ENCODE measurements at regions not wholly inside any gene's neighbourhood (a gene's known extent, or its start where the extent isn't known, plus 50 kb on each side); places are given as distances from the start of the nearest gene placed in this dataset.
"Not testable (repeated sequence)": the region's sequence is repeated elsewhere in the genome, so short reads cannot be mapped to it uniquely, and the experiment has no call there.

- H3K4me3 ChIP-seq (ENCODE audit: low read length) = no peak overlapping the region
- intact Hi-C loops (cut with DNase I) = loop anchor here in 1 of 4 donors (10.0 kb wide), 1 partner anchor 642 kb away; no protein-coding TSS in a partner anchor
- ATAC-seq (no peak), DNase-seq (no peak)
- no peaks in the 10 kb centered on the region for H3K4me1 ChIP-seq (ENCODE audit: control insufficient read depth, insufficient read depth, low read length)
- 81% methylated on average over 1 of the region's 1 CpG for WGBS
- no peaks in the 10 kb centered on the region for H3K9me3 ChIP-seq (ENCODE audit: control insufficient read depth, low read length)
- no peaks in the 10 kb centered on the region for H3K27me3 ChIP-seq (ENCODE audit: control insufficient read depth, insufficient read depth)
- H3K27ac ChIP-seq (ENCODE audit: low read length) = no peak overlapping the region
Measured at GRCh38 chr18:39462436-39462835, 1896.8 kb upstream of the CELF4 start.

- Histone ChIP-seq H3K4me1 (ENCODE audit: control insufficient read depth, insufficient read depth, low read length) (no peaks in the 10 kb centered on the region), H3K4me3 (ENCODE audit: low read length) (no peak overlapping the region), H3K27me3 (ENCODE audit: control insufficient read depth, insufficient read depth) (no peaks in the 10 kb centered on the region), H3K27ac (ENCODE audit: low read length) (no peak overlapping the region), H3K9me3 (ENCODE audit: control insufficient read depth, low read length) (no peaks in the 10 kb centered on the region)
- ATAC-seq = no peak
- intact Hi-C loops (cut with DNase I) = loop anchor here in 1 of 4 donors (10.0 kb wide), 1 partner anchor 645 kb away; no protein-coding TSS in a partner anchor
- DNase-seq = no peak
Measured at GRCh38 chr18:39460136-39460535, 1894.5 kb upstream of the CELF4 start.

- peak in 1 of 2 donors; percentile 40 for ATAC-seq
- intact Hi-C loops (cut with DNase I) = no loop called here
- peak in 2 of 3 donors; percentile 14 to 20 for DNase-seq
Measured at GRCh38 chr18:39455285-39455684, 1889.7 kb upstream of the CELF4 start.

GRCh38 chr18:39454866-39455265, 1889.3 kb upstream of the CELF4 start:
- Histone ChIP-seq H3K4me1 (ENCODE audit: control insufficient read depth, insufficient read depth, low read length) (no peaks in the 10 kb centered on the region), H3K9me3 (ENCODE audit: control insufficient read depth, low read length) (no peaks in the 10 kb centered on the region), H3K27ac (ENCODE audit: low read length) (no peak overlapping the region), H3K4me3 (ENCODE audit: low read length) (no peak overlapping the region), H3K27me3 (ENCODE audit: control insufficient read depth, insufficient read depth) (no peaks in the 10 kb centered on the region)
- ATAC-seq (no peak), DNase-seq (no peak)
- intact Hi-C loops (cut with DNase I) = no loop called here
- WGBS = 71% methylated on average over 1 of the region's 1 CpG

More at GRCh38 chr18:39455285-39455684, 1889.7 kb upstream of the CELF4 start:
- Histone ChIP-seq H3K27me3 (ENCODE audit: control insufficient read depth, insufficient read depth) (no peaks in the 10 kb centered on the region), H3K9me3 (ENCODE audit: control insufficient read depth, low read length) (no peaks in the 10 kb centered on the region), H3K27ac (ENCODE audit: low read length) (no peak overlapping the region), H3K4me3 (ENCODE audit: low read length) (no peak overlapping the region), H3K4me1 (ENCODE audit: control insufficient read depth, insufficient read depth, low read length) (no peaks in the 10 kb centered on the region)

GRCh38 chr18:39453882-39454281, 1888.3 kb upstream of the CELF4 start:
- H3K4me3 ChIP-seq (ENCODE audit: low read length) = peak overlapping the region; percentile 41
- ATAC-seq = peak; percentile 94 to 97
- no peak overlapping the region for H3K27ac ChIP-seq (ENCODE audit: low read length)
- no peaks in the 10 kb centered on the region for H3K27me3 ChIP-seq (ENCODE audit: control insufficient read depth, insufficient read depth)
- no peaks in the 10 kb centered on the region for H3K4me1 ChIP-seq (ENCODE audit: control insufficient read depth, insufficient read depth, low read length)
- intact Hi-C loops (cut with DNase I) = no loop called here
- peak in 2 of 3 donors; percentile 15 to 34 for DNase-seq
- WGBS = under 1% methylated on average over 2 of the region's 2 CpGs
- no peaks in the 10 kb centered on the region for H3K9me3 ChIP-seq (ENCODE audit: control insufficient read depth, low read length)

GRCh38 chr18:39453356-39453755, 1887.8 kb upstream of the CELF4 start:
- Histone ChIP-seq H3K4me1 (ENCODE audit: control insufficient read depth, insufficient read depth, low read length) (no peaks in the 10 kb centered on the region), H3K27me3 (ENCODE audit: control insufficient read depth, insufficient read depth) (no peaks in the 10 kb centered on the region), H3K27ac (ENCODE audit: low read length) (no peak overlapping the region), H3K4me3 (ENCODE audit: low read length) (no peak overlapping the region), H3K9me3 (ENCODE audit: control insufficient read depth, low read length) (no peaks in the 10 kb centered on the region)
- WGBS = 41% methylated on average over 2 of the region's 2 CpGs
- DNase-seq = no peak
- ATAC-seq = no peak
- intact Hi-C loops (cut with DNase I) = no loop called here

GRCh38 chr18:39450958-39451357, 1885.4 kb upstream of the CELF4 start:
- no peak for DNase-seq
- Histone ChIP-seq H3K27ac (ENCODE audit: low read length) (no peak overlapping the region), H3K27me3 (ENCODE audit: control insufficient read depth, insufficient read depth) (no peaks in the 10 kb centered on the region), H3K4me3 (ENCODE audit: low read length) (no peak overlapping the region), H3K4me1 (ENCODE audit: control insufficient read depth, insufficient read depth, low read length) (no peaks in the 10 kb centered on the region), H3K9me3 (ENCODE audit: control insufficient read depth, low read length) (no peaks in the 10 kb centered on the region)
- WGBS = 95% methylated on average over 6 of the region's 6 CpGs
- intact Hi-C loops (cut with DNase I) = no loop called here
- ATAC-seq = no peak

GRCh38 chr18:39449566-39449965, 1884.0 kb upstream of the CELF4 start:
- intact Hi-C loops (cut with DNase I) = no loop called here
- no peaks in the 10 kb centered on the region for H3K27me3 ChIP-seq (ENCODE audit: control insufficient read depth, insufficient read depth)
- H3K9me3 ChIP-seq (ENCODE audit: control insufficient read depth, low read length) = no peaks in the 10 kb centered on the region
- DNase-seq (no peak), ATAC-seq (no peak)
- 59% methylated on average over 3 of the region's 3 CpGs for whole genome bisulfite sequencing
- H3K27ac ChIP-seq (ENCODE audit: low read length) = no peak overlapping the region
- H3K4me1 ChIP-seq (ENCODE audit: control insufficient read depth, insufficient read depth, low read length) = no peaks in the 10 kb centered on the region
- no peak overlapping the region for H3K4me3 ChIP-seq (ENCODE audit: low read length)

GRCh38 chr18:39448942-39449341, 1883.3 kb upstream of the CELF4 start:
- 21% methylated on average over 1 of the region's 1 CpG for whole genome bisulfite sequencing
- intact Hi-C loops (cut with DNase I) = no loop called here

GRCh38 chr18:39444957-39445356, 1879.4 kb upstream of the CELF4 start:
- H3K4me3 ChIP-seq (ENCODE audit: low read length); H3K27me3 ChIP-seq (ENCODE audit: control insufficient read depth, insufficient read depth); H3K27ac ChIP-seq (ENCODE audit: low read length); DNase-seq; intact Hi-C loops (cut with DNase I); ATAC-seq; H3K9me3 ChIP-seq (ENCODE audit: control insufficient read depth, low read length); H3K4me1 ChIP-seq (ENCODE audit: control insufficient read depth, insufficient read depth, low read length): not testable (repeated sequence)
- WGBS = 88% methylated on average over 2 of the region's 2 CpGs

More at GRCh38 chr18:39448942-39449341, 1883.3 kb upstream of the CELF4 start:
- Histone ChIP-seq H3K27me3 (ENCODE audit: control insufficient read depth, insufficient read depth) (no peaks in the 10 kb centered on the region), H3K4me1 (ENCODE audit: control insufficient read depth, insufficient read depth, low read length) (no peaks in the 10 kb centered on the region), H3K9me3 (ENCODE audit: control insufficient read depth, low read length) (no peaks in the 10 kb centered on the region), H3K4me3 (ENCODE audit: low read length) (no peak overlapping the region), H3K27ac (ENCODE audit: low read length) (no peak overlapping the region)
- ATAC-seq (no peak), DNase-seq (no peak)

- Histone ChIP-seq H3K27ac (ENCODE audit: low read length) (no peak overlapping the region), H3K4me1 (ENCODE audit: control insufficient read depth, insufficient read depth, low read length) (no peaks in the 10 kb centered on the region), H3K27me3 (ENCODE audit: control insufficient read depth, insufficient read depth) (no peaks in the 10 kb centered on the region), H3K4me3 (ENCODE audit: low read length) (no peak overlapping the region), H3K9me3 (ENCODE audit: control insufficient read depth, low read length) (no peaks in the 10 kb centered on the region)
- no peak for DNase-seq
- ATAC-seq = no peak
- 82% methylated on average over 2 of the region's 2 CpGs for WGBS
- intact Hi-C loops (cut with DNase I) = no loop called here
Measured at GRCh38 chr18:39441648-39442047, 1876.0 kb upstream of the CELF4 start.

GRCh38 chr18:39435996-39436395, 1870.4 kb upstream of the CELF4 start:
- DNase-seq = no peak
- intact Hi-C loops (cut with DNase I) = no loop called here
- Histone ChIP-seq H3K27ac (ENCODE audit: low read length) (no peak overlapping the region), H3K4me1 (ENCODE audit: control insufficient read depth, insufficient read depth, low read length) (no peaks in the 10 kb centered on the region), H3K9me3 (ENCODE audit: control insufficient read depth, low read length) (no peaks in the 10 kb centered on the region), H3K4me3 (ENCODE audit: low read length) (no peak overlapping the region), H3K27me3 (ENCODE audit: control insufficient read depth, insufficient read depth) (no peaks in the 10 kb centered on the region)
- ATAC-seq = no peak
- 57% methylated on average over 1 of the region's 1 CpG for WGBS
